ENCODE measurements at regions not wholly inside any gene's neighbourhood (a gene's known extent, or its start where the extent isn't known, plus 50 kb on each side); places are given as distances from the start of the nearest gene placed in this dataset.

GRCh38 chr16:85323230-85323960 lies 211.1 kb upstream of the CIBAR2 start:
- H3K27me3 Mint-ChIP-seq (ENCODE audit: low read depth) = peaks cover 4% of the 10 kb centered on the region

GRCh38 chr16:85323961-85324253 lies 211.6 kb upstream of the CIBAR2 start:
- no peak overlapping the region for H3K27ac Mint-ChIP-seq

More at GRCh38 chr16:85323230-85323960, 211.1 kb upstream of the CIBAR2 start:
- no peaks in the 10 kb centered on the region for H3K4me1 Mint-ChIP-seq (ENCODE audit: low read depth)
- H3K9me3 Mint-ChIP-seq = no peaks in the 10 kb centered on the region
- no peak overlapping the region for H3K27ac Mint-ChIP-seq
- H3K4me3 Mint-ChIP-seq = no peak overlapping the region
- no peaks in the 10 kb centered on the region for H3K36me3 Mint-ChIP-seq (ENCODE audit: low read depth)

GRCh38 chr16:85324488-85324887 lies 212.2 kb upstream of the CIBAR2 start:
- peaks cover 8% of the 10 kb centered on the region for H3K27me3 Mint-ChIP-seq (ENCODE audit: low read depth)
- H3K27ac Mint-ChIP-seq = no peak overlapping the region
- no peaks in the 10 kb centered on the region for H3K4me1 Mint-ChIP-seq (ENCODE audit: low read depth)
- H3K9me3 Mint-ChIP-seq = no peaks in the 10 kb centered on the region
- no peaks in the 10 kb centered on the region for H3K36me3 Mint-ChIP-seq (ENCODE audit: low read depth)
- H3K4me3 Mint-ChIP-seq = no peak overlapping the region

More at GRCh38 chr16:85323961-85324253, 211.6 kb upstream of the CIBAR2 start:
- Mint-ChIP-seq H3K4me1 (ENCODE audit: low read depth) (no peaks in the 10 kb centered on the region), H3K36me3 (ENCODE audit: low read depth) (no peaks in the 10 kb centered on the region), H3K27me3 (ENCODE audit: low read depth) (peaks cover 4% of the 10 kb centered on the region), H3K9me3 (no peaks in the 10 kb centered on the region), H3K4me3 (no peak overlapping the region)

- Mint-ChIP-seq H3K36me3 (ENCODE audit: low read depth) (no peaks in the 10 kb centered on the region), H3K27me3 (ENCODE audit: low read depth) (peaks cover 16% of the 10 kb centered on the region), H3K4me1 (ENCODE audit: low read depth) (peaks cover 2% of the 10 kb centered on the region), H3K4me3 (no peak overlapping the region), H3K27ac (no peak overlapping the region), H3K9me3 (no peaks in the 10 kb centered on the region)
Measured at GRCh38 chr16:85326113-85326793, 214.0 kb upstream of the CIBAR2 start.

GRCh38 chr16:85326794-85327181 lies 214.5 kb upstream of the CIBAR2 start:
- Mint-ChIP-seq H3K9me3 (no peaks in the 10 kb centered on the region), H3K4me1 (ENCODE audit: low read depth) (peaks cover 2% of the 10 kb centered on the region), H3K27me3 (ENCODE audit: low read depth) (peaks cover 16% of the 10 kb centered on the region), H3K36me3 (ENCODE audit: low read depth) (no peaks in the 10 kb centered on the region), H3K4me3 (no peak overlapping the region), H3K27ac (no peak overlapping the region)

- Mint-ChIP-seq H3K4me3 (no peak overlapping the region), H3K27me3 (ENCODE audit: low read depth) (peaks cover 16% of the 10 kb centered on the region), H3K36me3 (ENCODE audit: low read depth) (no peaks in the 10 kb centered on the region), H3K27ac (no peak overlapping the region), H3K4me1 (ENCODE audit: low read depth) (peaks cover 2% of the 10 kb centered on the region), H3K9me3 (no peaks in the 10 kb centered on the region)
Measured at GRCh38 chr16:85327731-85328675, 215.7 kb upstream of the CIBAR2 start.

- H3K27me3 Mint-ChIP-seq (ENCODE audit: low read depth) = peaks cover 16% of the 10 kb centered on the region
- H3K4me1 Mint-ChIP-seq (ENCODE audit: low read depth) = peaks cover 2% of the 10 kb centered on the region
- H3K4me3 Mint-ChIP-seq = no peak overlapping the region
- no peaks in the 10 kb centered on the region for H3K36me3 Mint-ChIP-seq (ENCODE audit: low read depth)
- no peaks in the 10 kb centered on the region for H3K9me3 Mint-ChIP-seq
- no peak overlapping the region for H3K27ac Mint-ChIP-seq
Measured at GRCh38 chr16:85328676-85329058, 216.4 kb upstream of the CIBAR2 start.

- Mint-ChIP-seq H3K27me3 (ENCODE audit: low read depth) (peaks cover 16% of the 10 kb centered on the region), H3K4me1 (ENCODE audit: low read depth) (peaks cover 2% of the 10 kb centered on the region), H3K4me3 (no peak overlapping the region), H3K9me3 (no peaks in the 10 kb centered on the region), H3K36me3 (ENCODE audit: low read depth) (no peaks in the 10 kb centered on the region), H3K27ac (no peak overlapping the region)
Measured at GRCh38 chr16:85329059-85329812, 217.0 kb upstream of the CIBAR2 start.

GRCh38 chr16:85330006-85330693 lies 217.9 kb upstream of the CIBAR2 start:
- Mint-ChIP-seq H3K9me3 (no peaks in the 10 kb centered on the region), H3K27ac (no peak overlapping the region), H3K27me3 (ENCODE audit: low read depth) (peaks cover 19% of the 10 kb centered on the region), H3K36me3 (ENCODE audit: low read depth) (no peaks in the 10 kb centered on the region), H3K4me1 (ENCODE audit: low read depth) (peaks cover 8% of the 10 kb centered on the region), H3K4me3 (no peak overlapping the region)

- H3K9me3 Mint-ChIP-seq = no peaks in the 10 kb centered on the region
- H3K4me3 Mint-ChIP-seq = no peak overlapping the region
- H3K36me3 Mint-ChIP-seq (ENCODE audit: low read depth) = no peaks in the 10 kb centered on the region
- H3K27ac Mint-ChIP-seq = no peak overlapping the region
- peaks cover 21% of the 10 kb centered on the region for H3K27me3 Mint-ChIP-seq (ENCODE audit: low read depth)
- H3K4me1 Mint-ChIP-seq (ENCODE audit: low read depth) = peaks cover 11% of the 10 kb centered on the region
Measured at GRCh38 chr16:85330694-85331188, 218.5 kb upstream of the CIBAR2 start.

- H3K4me1 Mint-ChIP-seq (ENCODE audit: low read depth) = peaks cover 11% of the 10 kb centered on the region
- H3K36me3 Mint-ChIP-seq (ENCODE audit: low read depth) = no peaks in the 10 kb centered on the region
- H3K9me3 Mint-ChIP-seq = no peaks in the 10 kb centered on the region
- H3K27me3 Mint-ChIP-seq (ENCODE audit: low read depth) = peaks cover 21% of the 10 kb centered on the region
- H3K4me3 Mint-ChIP-seq = no peak overlapping the region
- H3K27ac Mint-ChIP-seq = no peak overlapping the region
Measured at GRCh38 chr16:85331688-85332087, 219.4 kb upstream of the CIBAR2 start.

- H3K27ac Mint-ChIP-seq = no peak overlapping the region
- no peak overlapping the region for H3K4me3 Mint-ChIP-seq
- no peaks in the 10 kb centered on the region for H3K9me3 Mint-ChIP-seq
- H3K27me3 Mint-ChIP-seq (ENCODE audit: low read depth) = peaks cover 21% of the 10 kb centered on the region
- peaks cover 11% of the 10 kb centered on the region for H3K4me1 Mint-ChIP-seq (ENCODE audit: low read depth)
- no peaks in the 10 kb centered on the region for H3K36me3 Mint-ChIP-seq (ENCODE audit: low read depth)
Measured at GRCh38 chr16:85332175-85332574, 219.9 kb upstream of the CIBAR2 start.

- Mint-ChIP-seq H3K36me3 (ENCODE audit: low read depth) (no peaks in the 10 kb centered on the region), H3K9me3 (no peaks in the 10 kb centered on the region), H3K27me3 (ENCODE audit: low read depth) (peaks cover 17% of the 10 kb centered on the region), H3K4me1 (ENCODE audit: low read depth) (peaks cover 11% of the 10 kb centered on the region), H3K27ac (no peak overlapping the region), H3K4me3 (no peak overlapping the region)
Measured at GRCh38 chr16:85333337-85333736, 221.1 kb upstream of the CIBAR2 start.

Measured in T-helper 1 cell treated with Interleukin-12 subunit alpha and Interleukin-12 subunit beta and Interleukin-4 antibody, amounts not matched to agents 30 μg/mL and 1 μg/mL, for 36 hours (primary cell).